GM19193 (cell line): ENCODE measurements at regions not wholly inside any gene's neighbourhood (a gene's known extent, or its start where the extent isn't known, plus 50 kb on each side); places are given as distances from the start of the nearest gene placed in this dataset.

Source experiments
- POLR2A ChIP-seq: IDR thresholded peaks from 4 replicates; pipeline ENCODE4 v1.6.1; 2011; ENCODE audit not compliant: insufficient read depth, insufficient read length; ENCODE audit errors: extremely low read depth

GRCh38 chr5:167908606-167909005, 382.8 kb upstream of the WWC1 start:
- TF ChIP-seq POLR2A: no peak

GRCh38 chr5:167912941-167913665, 378.3 kb upstream of the WWC1 start:
- TF ChIP-seq POLR2A: no peak

- no peak for TF ChIP-seq POLR2A
These were observed 376.2 kb upstream of the WWC1 start for GRCh38 chr5:167915237-167915636.

- TF ChIP-seq POLR2A: no peak
These were observed 375.2 kb upstream of the WWC1 start for GRCh38 chr5:167916261-167916691.

- no peak for TF ChIP-seq POLR2A
These were observed 374.7 kb upstream of the WWC1 start for GRCh38 chr5:167916706-167917105.

- TF ChIP-seq POLR2A: no peak
These were observed 373.1 kb upstream of the WWC1 start for GRCh38 chr5:167918184-167918812.

- TF ChIP-seq POLR2A: no peak
These were observed 372.5 kb upstream of the WWC1 start for GRCh38 chr5:167918813-167919483.

GRCh38 chr5:167920589-167920988, 370.9 kb upstream of the WWC1 start:
- TF ChIP-seq POLR2A: no peak

GRCh38 chr5:167921796-167922195, 369.6 kb upstream of the WWC1 start:
- no peak for TF ChIP-seq POLR2A

- no peak for TF ChIP-seq POLR2A
These were observed 368.0 kb upstream of the WWC1 start for GRCh38 chr5:167923396-167923795.

GRCh38 chr5:167929841-167930240, 361.6 kb upstream of the WWC1 start:
- TF ChIP-seq POLR2A: no peak

GRCh38 chr5:167934551-167934971, 356.9 kb upstream of the WWC1 start:
- TF ChIP-seq POLR2A: no peak

- no peak for TF ChIP-seq POLR2A
These were observed 355.4 kb upstream of the WWC1 start for GRCh38 chr5:167936022-167936421.

GRCh38 chr5:167936944-167937634, 354.4 kb upstream of the WWC1 start:
- TF ChIP-seq POLR2A: no peak

- no peak for TF ChIP-seq POLR2A
These were observed 353.8 kb upstream of the WWC1 start for GRCh38 chr5:167937635-167937998.
